HG03520 (cell line): ENCODE measurements at regions not wholly inside any gene's neighbourhood (a gene's known extent, or its start where the extent isn't known, plus 50 kb on each side); places are given as distances from the start of the nearest gene placed in this dataset.

Experiments
- ATAC-seq: cut with Tn5 transposase; IDR thresholded peaks from one replicate; pipeline ENCODE4 v1.9.1; 2021; ENCODE audit warnings: mild to moderate bottlenecking, moderate library complexity; ENCODE audit not compliant: unreplicated experiment

GRCh38 chr20:11267762-11268335 lies 594.0 kb upstream of the JAG1 start:
- ATAC-seq: no peak

GRCh38 chr20:11270566-11270965 lies 596.8 kb upstream of the JAG1 start:
- ATAC-seq: no peak

- ATAC-seq: no peak
Measured at GRCh38 chr20:11271319-11271718, 597.5 kb upstream of the JAG1 start.

- ATAC-seq: no peak
Measured at GRCh38 chr20:11271920-11272594, 598.3 kb upstream of the JAG1 start.

GRCh38 chr20:11274141-11274594 lies 600.4 kb upstream of the JAG1 start:
- no peak for ATAC-seq

GRCh38 chr20:11275740-11276139 lies 601.9 kb upstream of the JAG1 start:
- ATAC-seq: no peak

- no peak for ATAC-seq
Measured at GRCh38 chr20:11277170-11277569, 603.4 kb upstream of the JAG1 start.

- no peak for ATAC-seq
Measured at GRCh38 chr20:11277858-11278257, 604.1 kb upstream of the JAG1 start.

- ATAC-seq: no peak
Measured at GRCh38 chr20:11278461-11278860, 604.7 kb upstream of the JAG1 start.

GRCh38 chr20:11281240-11281639 lies 607.4 kb upstream of the JAG1 start:
- no peak for ATAC-seq

- no peak for ATAC-seq
Measured at GRCh38 chr20:11281768-11282167, 608.0 kb upstream of the JAG1 start.

GRCh38 chr20:11287126-11287525 lies 613.3 kb upstream of the JAG1 start:
- ATAC-seq: no peak

- no peak for ATAC-seq
Measured at GRCh38 chr20:11296221-11296620, 621.5 kb upstream of the BTBD3 start.

GRCh38 chr20:11296951-11297350 lies 620.7 kb upstream of the BTBD3 start:
- ATAC-seq: no peak

- no peak for ATAC-seq
Measured at GRCh38 chr20:11301699-11302098, 616.0 kb upstream of the BTBD3 start.

GRCh38 chr20:11302436-11302835 lies 615.3 kb upstream of the BTBD3 start:
- ATAC-seq: no peak

- no peak for ATAC-seq
Measured at GRCh38 chr20:11304795-11305194, 612.9 kb upstream of the BTBD3 start.

GRCh38 chr20:11305406-11305805 lies 612.3 kb upstream of the BTBD3 start:
- no peak for ATAC-seq

- ATAC-seq: no peak
Measured at GRCh38 chr20:11311659-11312224, 606.0 kb upstream of the BTBD3 start.

GRCh38 chr20:11315525-11315924 lies 602.2 kb upstream of the BTBD3 start:
- ATAC-seq: no peak

- no peak for ATAC-seq
Measured at GRCh38 chr20:11316244-11316643, 601.4 kb upstream of the BTBD3 start.

GRCh38 chr20:11320033-11320432 lies 597.7 kb upstream of the BTBD3 start:
- no peak for ATAC-seq
